IPS DF 4.7 (cell line): ENCODE measurements at regions not wholly inside any gene's neighbourhood (a gene's known extent, or its start where the extent isn't known, plus 50 kb on each side); places are given as distances from the start of the nearest gene placed in this dataset.
"Not testable (repeated sequence)": the region's sequence is repeated elsewhere in the genome, so short reads cannot be mapped to it uniquely, and the experiment has no call there.

ENCODE experiments used
- DNase-seq: peaks from one replicate; pipeline ENCODE4 v3.0.0-alpha.2; 2013; ENCODE audit warnings: low spot score; ENCODE audit errors: extremely low read depth

DNA sequence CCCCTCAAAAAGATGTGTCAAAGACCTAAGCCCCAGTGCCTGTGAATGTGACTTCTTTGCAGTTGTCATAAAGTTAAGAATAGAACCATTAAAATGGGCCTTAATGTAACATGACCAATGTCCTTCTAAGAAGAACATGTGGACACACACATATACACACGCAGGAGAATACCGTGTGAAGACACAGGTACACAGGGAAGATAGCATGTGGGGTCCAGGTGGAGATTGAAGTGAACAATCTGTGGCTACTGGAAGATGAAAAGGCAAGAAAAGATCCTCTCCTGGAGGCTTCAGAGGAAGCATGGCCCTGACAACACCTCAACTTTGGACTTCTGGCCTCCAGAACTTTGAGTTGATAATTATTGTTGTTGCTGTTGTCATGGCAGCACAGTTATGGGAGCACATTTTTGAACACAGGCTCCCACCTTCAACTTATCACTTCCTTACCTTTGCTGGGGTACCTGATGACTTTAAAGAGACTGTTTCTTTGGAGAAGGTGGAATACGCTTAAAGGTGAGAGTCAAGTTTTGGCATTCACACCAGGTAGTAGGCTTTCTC is 123.5 kb upstream of the ADCY2 start:
- DNase-seq: no peak

DNA sequence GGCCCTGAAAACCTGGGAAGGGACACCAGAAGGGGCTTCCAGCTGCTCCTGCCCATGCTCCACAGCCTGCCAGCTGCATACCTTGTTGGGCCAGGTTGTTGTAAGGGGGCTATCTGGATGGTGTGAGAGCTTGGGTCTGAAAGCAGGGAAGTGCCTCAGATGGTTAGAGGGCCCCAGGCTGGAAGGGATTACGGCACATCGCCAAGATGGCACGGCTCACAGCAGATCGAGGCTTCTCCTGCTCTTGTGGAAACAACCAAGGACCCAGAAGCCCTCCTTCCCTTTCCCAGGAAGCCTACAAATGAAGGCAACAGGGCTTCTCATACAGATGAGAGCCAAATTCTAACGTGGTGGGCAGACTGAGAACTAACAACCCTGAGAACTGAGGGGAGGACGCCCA is 121.7 kb upstream of the ADCY2 start:
- DNase-seq: no peak

DNA sequence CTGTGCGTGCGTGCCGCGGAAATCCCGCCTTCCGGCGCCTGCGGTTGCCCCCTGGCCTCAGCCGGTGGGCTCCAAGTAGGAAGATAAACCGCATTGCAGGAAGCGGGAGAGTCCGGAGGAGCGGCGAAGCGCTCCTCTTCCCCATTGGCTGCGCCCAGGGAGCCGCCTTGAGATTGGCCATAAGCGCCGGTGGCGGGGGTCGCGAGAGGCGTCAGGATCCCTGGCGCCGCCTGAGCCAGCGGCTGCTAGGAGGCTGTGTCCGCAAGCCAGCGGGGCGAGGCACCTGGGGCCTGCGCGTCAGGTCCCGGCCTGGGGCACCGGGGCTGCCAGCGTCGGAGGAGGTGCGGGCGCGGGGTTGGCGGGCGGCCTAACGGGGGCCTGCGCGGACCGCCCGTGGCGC is 106.3 kb upstream of the ADCY2 start:
- not testable (repeated sequence) for DNase-seq

DNA sequence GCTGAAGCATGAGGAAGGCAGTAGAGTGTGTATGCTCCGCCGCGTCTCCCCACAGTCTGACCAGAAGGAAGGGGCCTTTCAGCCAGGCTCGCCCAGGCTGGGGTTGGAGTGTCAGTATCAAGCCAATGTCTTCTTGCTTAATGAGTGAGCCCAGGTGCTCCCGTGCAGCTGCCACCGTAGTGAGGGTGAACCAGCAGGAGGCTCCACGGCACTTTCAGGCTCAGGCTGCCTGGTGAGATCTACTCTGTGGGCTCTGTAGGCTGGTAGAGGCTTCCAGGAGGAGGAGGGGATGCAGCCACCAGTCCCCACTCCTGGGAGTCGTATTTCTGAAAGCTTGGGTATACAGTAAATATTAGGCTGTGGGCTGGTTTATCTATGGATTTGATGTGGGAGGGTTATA is 98.1 kb upstream of the ADCY2 start:
- not testable (repeated sequence) for DNase-seq

DNA sequence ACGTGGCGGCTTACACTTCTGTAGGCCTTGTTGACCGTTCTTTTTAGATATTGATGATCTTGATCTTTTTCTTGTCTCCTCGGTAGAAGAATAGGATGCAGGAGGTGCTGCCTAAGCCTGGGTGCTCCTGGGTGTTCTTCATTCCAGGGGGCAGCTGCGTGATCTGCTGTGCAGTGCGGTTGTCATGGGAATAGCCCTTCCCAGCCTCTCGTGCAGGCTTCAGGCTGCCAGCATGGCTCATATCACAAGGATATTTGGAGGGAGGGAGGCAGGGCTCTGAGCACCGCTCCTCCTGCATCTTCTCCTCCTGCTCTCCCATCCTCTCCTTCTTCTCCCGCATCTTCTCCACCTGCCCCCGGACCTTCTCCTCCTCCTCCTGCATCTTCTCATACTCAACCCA is 96.2 kb upstream of the ADCY2 start:
- DNase-seq: not testable (repeated sequence)

DNA sequence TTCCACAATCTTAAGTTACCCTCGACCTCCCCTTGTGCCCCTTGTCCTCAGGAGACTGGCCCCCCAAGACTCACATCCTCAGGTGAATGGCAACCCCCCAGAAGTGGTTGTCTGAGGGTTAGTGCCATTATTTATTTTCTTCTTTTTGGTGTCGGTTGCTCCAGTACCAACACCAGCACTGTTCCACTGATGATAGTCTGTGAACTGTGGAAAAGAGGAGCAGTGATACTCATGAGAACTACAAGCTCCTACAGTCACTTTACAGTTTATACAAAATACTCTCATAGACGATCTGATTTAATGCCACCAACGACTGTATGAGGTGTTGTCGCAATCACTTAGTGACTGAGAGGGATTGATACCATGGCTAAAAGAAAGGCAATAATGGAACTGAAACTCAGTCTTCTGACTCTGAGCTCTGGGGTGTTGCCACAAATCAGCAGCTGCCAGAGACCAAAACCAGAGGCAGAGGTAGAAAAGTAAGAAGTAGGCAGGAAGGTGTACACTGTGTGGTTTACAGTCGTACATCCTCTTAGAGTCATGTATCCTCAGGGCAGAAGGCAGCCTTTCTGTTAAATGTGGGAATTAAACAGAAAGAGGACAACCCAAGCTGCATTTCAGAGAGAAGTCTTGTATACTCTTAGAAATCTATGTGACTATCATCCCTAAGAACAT is 90.8 kb upstream of the ADCY2 start:
- not testable (repeated sequence) for DNase-seq

DNA sequence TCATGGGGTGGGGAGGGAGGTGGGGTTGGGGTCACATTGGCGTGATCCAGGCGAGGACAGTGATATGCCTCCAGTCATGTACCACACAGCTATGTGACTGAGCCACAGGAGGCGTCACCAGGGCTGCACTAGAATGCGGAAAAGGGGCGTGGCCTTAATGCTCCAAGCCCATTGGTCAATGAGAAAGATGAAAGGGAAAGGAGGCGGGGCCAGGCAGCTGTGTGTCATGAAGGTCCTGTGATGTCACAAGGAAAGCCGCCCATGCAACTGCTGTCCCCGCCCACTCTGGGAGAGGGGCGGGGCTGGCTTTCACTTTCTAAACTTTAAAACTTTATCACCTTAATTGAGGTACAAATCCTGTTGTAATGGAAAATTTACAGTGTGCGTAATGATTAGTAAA is 89.4 kb upstream of the ADCY2 start:
- not testable (repeated sequence) for DNase-seq

DNA sequence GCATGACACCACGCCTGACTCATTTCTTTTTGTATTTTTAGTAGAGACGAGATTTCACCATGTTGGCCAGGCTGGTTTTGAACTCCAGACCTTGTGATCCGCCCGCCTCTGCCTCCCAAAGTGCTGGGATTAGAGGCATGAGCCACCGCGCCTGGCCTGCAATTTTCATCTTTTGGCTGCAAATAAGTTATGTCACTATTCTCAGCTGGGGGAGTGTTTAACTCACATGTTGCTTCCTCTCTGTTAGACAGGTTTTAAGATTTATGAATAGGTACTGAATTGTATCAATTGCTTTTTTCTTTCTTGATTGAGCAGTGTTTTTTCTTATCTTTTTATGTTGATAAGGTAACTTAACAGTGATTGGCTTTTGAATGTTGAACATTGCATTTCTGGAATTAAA is 88.2 kb upstream of the ADCY2 start:
- not testable (repeated sequence) for DNase-seq

DNA sequence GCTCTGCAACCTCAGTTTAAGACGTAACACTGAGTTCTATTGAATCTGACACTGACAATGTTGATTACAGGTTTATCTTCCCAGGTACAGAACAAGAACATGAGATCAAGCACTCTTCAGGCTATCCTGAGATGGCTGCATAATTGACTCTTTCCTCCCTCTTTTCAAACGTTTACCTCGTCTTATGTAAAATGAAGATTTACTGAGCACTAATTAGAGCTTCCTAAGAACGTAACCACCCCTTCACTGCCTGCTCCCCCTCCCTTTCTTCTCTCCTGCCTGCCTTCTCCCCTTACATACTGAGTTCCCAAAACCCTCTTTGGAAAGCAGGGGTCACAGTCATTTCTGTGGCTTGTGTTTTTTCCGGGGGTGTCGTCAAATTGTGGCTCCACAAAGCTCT is 86.2 kb upstream of the ADCY2 start:
- not testable (repeated sequence) for DNase-seq

DNA sequence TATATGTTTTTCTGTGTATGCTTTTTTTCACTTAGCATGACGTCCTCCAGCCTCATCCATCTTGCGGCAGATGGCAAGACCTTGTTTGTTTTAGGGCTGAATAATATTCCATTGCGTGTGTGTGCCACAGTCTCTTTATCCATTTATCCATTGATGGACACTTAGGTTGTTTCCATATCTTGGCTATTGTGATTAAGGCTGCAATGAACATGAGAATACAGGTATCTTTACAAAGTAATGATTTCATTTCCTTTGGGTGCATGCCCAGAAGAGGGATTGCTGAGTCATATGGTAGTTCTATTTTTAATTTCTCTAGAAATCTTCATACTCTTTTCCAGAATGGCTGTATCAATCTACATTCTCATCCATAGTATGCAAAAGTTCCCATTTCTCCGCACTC is 85.3 kb upstream of the ADCY2 start:
- DNase-seq: not testable (repeated sequence)

DNA sequence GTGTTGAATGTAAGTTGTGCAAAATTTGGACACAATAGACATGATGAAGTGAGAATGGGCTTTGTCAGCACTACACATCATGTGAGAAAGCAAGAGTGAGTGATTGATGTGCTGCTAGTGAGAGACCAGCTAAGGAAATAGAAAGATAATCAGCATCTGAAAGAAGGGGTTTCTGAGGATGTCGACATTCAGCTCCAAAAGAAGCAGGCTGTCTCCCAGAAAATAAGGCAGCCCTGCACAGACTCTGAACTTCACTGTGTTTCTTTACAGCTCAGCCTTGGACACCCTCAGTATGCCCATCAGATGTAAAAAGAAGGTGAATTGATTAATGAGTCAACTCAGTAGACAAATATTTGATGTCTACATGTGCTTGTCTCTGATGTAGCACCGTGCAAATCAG is 80.8 kb upstream of the ADCY2 start:
- no peak for DNase-seq

DNA sequence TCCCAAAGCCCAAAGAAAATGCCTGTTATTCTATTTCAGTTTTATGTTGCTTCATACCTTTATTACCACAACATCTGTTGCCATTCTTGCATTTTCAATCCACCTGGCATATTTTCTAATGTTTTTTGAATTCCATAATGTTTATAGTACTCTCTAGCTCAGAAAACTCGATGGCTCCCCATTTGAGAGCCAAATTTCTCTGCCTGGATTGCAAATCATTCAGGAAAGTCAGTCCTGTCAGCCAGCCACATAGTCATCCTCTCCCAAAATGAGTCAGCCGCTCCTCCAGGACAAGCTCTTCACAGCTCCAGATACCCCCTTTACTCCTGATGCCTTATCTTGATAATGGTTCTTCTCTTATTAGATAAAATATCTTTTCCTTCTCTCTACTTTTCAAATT is 78.2 kb upstream of the ADCY2 start:
- DNase-seq: no peak

DNA sequence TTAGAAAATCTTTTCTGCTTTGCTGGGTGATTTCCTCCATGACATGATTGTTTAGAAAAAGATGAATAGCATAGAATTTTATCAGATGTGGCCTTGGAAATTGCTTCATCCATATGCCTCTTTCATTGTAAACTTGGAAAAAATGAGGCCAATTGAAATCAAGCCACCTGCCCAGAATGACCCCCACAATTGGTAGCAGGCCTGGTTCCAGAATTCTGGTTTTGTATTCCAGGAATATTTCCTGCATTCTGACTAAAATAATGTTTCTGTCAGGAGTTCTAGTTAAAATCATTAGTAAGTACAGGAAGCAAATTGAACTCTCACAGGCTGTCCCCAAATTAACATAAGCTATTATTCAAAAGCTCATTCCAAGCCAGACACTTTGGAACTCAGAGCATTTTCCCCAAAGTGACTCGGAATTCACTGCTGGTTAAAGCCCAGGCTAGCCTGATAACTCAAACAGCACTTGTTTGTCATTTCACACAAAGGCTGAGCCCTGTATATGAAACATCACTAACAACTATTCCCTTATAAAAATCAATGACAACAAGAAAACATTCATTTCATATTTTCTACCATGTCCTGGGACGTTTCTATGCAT is 75.1 kb upstream of the ADCY2 start:
- DNase-seq: no peak

DNA sequence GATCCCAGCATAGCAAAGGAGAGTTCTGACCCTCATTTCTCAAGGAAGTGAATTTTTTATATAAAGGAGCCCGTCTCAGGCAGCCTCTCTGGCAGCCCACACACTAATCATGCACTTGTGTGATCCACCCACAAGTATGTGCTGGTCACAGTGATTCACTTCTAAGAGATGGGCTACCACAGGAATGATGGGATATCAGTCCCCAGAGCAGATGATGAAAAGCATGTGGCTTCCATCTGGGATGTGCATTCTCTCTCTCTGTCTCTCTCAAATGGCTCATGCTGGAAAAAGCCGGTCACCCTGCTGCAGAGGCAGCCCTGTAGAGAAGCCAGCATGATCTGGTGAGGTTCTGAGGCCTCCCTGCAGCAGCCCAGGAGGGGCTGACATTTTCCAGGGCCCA is 74.2 kb upstream of the ADCY2 start:
- no peak for DNase-seq

DNA sequence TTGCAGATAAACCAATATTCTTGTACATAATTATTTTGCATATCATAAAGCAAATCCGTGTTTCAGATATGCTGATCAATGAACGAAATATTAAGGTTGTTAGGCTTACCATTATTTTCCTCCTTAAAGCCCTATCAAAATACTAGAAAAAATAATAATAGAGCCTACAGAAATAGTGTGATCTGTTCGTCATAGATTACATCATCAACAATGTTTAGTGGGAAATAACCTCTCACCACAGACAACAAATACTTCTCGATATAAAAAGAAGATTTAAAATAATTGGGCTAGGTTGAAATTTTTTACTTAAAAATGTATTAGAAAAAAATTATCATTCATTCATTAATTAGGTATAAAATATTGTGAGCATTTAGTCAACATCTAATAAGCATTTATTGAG is 71.0 kb upstream of the ADCY2 start:
- no peak for DNase-seq

DNA sequence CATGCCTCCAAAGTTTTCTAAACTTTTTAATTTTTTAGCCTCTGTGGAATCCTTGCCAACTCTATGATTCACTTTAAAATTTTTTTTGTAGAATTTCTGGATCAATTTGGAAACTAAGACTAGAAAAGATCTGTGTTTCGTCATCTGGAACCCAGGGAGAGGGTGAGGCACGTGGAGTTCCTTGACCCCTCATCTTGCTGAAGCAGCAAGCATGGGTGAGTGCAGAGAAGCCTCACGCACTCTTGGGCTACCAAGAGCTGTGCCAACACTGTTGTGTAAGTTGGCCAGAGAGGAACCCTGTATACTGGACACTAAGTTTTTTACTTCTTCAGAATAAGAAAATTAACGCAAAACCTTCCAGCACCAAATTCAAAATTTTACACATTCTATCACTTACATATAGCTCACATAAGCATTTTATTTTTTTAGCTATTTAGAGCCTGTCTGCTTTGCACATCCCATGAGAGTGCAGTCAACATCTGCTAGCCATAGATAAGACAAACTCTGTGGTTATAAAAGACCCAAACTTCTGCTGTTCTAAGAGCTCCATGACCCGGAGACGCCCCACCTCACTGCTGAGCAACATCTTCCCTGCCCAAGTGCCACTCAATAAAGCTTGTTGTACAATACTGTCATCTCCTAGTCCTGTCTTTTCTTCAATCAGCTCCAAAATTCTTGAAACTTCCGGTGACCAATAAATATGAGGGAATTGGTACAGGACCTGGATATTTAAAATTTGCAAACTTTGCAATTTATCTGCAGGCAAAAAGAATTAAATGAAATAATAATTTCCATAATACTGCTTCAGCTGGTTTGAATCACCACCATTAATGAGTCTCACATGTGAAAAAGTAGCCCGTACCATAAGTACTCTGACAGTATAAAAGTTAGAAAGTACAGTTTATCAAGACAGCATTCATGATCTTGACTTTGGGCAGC is 69.7 kb upstream of the ADCY2 start:
- DNase-seq: no peak

DNA sequence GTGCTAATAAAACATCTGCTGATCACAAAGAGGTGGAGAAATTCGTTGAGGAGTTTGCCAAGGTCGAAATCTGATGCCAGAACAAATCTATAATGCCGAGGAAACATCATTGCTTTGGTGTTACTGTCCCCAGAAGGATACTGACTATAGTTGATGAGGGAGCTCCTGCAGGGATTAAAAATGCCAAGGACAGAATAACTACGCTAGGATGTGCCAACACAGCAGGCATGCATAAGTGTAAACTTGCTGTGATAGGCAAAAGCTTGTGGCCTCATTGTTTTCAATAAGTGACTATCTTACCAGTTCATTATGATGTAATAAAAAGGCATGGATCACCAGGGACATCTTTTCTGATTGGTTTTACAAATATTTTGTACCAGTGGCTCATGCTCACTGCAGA is 66.8 kb upstream of the ADCY2 start:
- no peak for DNase-seq

DNA sequence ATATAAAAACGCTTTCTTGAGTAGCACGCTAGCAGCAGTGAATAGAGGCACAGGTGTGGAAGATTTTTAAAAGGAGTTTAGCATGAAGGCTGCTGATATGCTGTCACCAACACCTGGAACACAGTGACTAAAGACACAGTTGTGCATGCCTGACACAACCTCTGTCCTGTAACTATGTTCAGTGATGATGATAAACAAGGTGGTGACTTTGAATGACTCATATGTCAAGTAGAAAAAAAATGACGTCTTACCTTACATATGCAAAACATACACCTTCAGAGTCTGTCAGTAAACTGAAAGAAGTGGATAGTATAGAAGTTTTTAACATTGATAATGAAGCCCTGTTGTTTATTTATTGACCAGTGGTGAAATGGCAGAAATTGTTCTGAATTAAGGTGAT is 66.2 kb upstream of the ADCY2 start:
- no peak for DNase-seq

DNA sequence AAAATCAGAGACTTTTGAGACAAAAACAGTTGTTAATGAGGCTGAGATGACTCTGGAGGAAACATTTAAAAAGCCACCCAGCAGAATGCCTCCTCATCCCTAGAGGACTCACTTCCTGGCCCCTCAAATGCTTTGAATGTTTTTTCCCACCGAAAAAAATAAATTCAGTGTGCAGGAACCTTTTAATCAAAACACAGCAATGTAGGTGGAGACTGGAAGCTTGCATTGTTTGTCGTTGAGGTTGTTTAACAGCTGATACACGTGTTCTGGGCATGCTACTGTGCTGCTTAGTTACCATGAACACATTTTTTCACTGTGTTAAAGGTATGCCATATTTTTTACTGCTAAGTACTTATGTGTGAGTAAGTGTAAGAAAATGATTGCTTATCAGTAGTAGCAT is 65.7 kb upstream of the ADCY2 start:
- DNase-seq: no peak

DNA sequence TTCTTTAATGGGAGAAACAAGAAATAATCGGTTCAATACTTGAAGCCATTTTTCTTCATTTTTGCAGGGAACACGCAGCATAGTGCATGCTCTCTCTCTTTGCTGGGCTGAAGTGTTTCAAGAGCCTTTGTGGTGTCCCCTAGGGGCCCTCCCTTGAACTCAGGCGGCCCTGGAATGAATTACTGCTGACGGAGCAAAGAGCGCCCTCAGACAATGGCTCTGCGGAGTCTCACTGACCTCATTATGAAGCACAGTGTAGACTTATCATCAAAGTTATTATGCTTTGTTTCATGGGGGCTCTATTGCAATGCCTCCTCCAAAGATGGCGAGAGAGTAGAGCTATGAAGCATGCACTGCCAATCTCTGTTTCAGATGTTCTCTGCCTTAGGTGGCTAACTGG is 64.8 kb upstream of the ADCY2 start:
- no peak for DNase-seq
